Ovary (tissue), 7 donors: ENCODE measurements at regions not wholly inside any gene's neighbourhood (a gene's known extent, or its start where the extent isn't known, plus 50 kb on each side); places are given as distances from the start of the nearest gene placed in this dataset.
"Not testable (repeated sequence)": the region's sequence is repeated elsewhere in the genome, so short reads cannot be mapped to it uniquely, and the experiment has no call there.

Experiments
- DNase-seq, 5 donors: peaks; one replicate each; pipeline ENCODE4 v3.0.0-alpha.2; 2019 to 2020
- H3K27ac ChIP-seq, 2 donors: fragments of 200-600 bp; one replicate each; pipeline versions ENCODE4 v1.5.1 to v1.8.0; 2019 to 2022
- H3K27me3 ChIP-seq: fragments of 200-600 bp; one replicate; pipeline ENCODE4 v1.8.0; 2022
- H3K36me3 ChIP-seq: fragments of 200-600 bp; sonication (generic); one replicate; pipeline ENCODE4 v1.5.1; 2019
- H3K4me1 ChIP-seq: one replicate; pipeline ENCODE4 v1.8.1; 2013; ENCODE audit warnings: mild to moderate bottlenecking, moderate library complexity; ENCODE audit not compliant: insufficient read depth
- H3K4me3 ChIP-seq: fragments of 200-600 bp; sonication (generic); one replicate; pipeline ENCODE4 v1.5.1; 2017
- H3K9me3 ChIP-seq, 2 donors: fragments of 200-600 bp in 1 of 2; sonication (generic) in 1 of 2; one replicate each; pipeline versions ENCODE4 v1.5.1 to v1.8.1; 2013 to 2019; ENCODE audit warnings: mild to moderate bottlenecking in 1 of 2, moderate library complexity in 1 of 2
- EP300 ChIP-seq: sonication (generic); formaldehyde crosslinking; IDR thresholded peaks from one replicate; pipeline ENCODE4 v1.6.1; 2017; ENCODE audit warnings: antibody characterized with exemption
- POLR2A ChIP-seq: fragments of 450-650 bp; IDR thresholded peaks from one replicate; pipeline ENCODE4 v1.6.1; 2017; ENCODE audit warnings: antibody characterized with exemption, mild to moderate bottlenecking, moderate library complexity
- WGBS, 3 donors: extraction: QIAGEN DNeasy Blood & Tissue Kit in 1 of 3; methylation state at CpG; one replicate each; pipeline versions ENCODE4 v1.1.5 to v1.1.7; 2013 to 2017; 5-methylcytosine and 5-hydroxymethylcytosine counted together
- intact Hi-C, 4 donors: fragments of 100-400 bp; cut with DNase I; formaldehyde crosslinking; loops; one replicate each; pipeline versions ENCODE4 v1.11.0 to v1.15.1; 2022 to 2023
- TF ChIP-seq, protein P1 (sequence below), 3 donors: fragments of 450-650 bp in 2 of 3; fragments of 200-600 bp in 1 of 3; IDR thresholded peaks; one replicate each; pipeline versions ENCODE4 v1.5.1 to v1.8.0; 2016 to 2022; ENCODE audit warnings: antibody characterized with exemption in 3 of 3, mild to moderate bottlenecking in 1 of 3
- donor health status: DM: no; HTN: no; CAD: no; lungs with moderate emphysema.
- donor health status: DM: no; HTN: no; CAD: no.
- donor health status: Bipolar disorder and iron deficiency.
- donor health status: DM: no; HTN: no; CAD: no.
- donor health status: DM: yes; HTN: yes; CAD: no.

DNA sequence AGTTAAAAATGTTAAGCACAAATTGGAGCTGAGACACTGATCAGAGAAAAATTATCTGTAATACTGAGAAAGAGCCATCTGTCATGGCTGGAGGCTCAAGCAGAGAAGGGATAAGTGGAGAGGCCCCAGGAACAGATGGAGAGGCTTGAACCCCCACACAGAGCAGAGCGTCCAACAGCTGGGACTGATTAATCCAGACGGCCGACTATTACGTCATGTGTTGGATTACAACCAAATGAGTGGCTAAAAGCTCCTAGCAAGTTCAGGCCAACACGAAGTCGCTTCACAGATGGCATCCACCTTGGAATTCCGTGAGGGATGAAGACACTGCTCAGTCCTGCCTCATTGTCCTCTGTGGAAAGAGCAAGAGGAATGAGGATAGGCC, 57.7 kb upstream of the ATXN3L start:
- Histone ChIP-seq H3K9me3 (no peaks in the 10 kb centered on the region), H3K27ac (no peak overlapping the region), H3K36me3 (no peaks in the 10 kb centered on the region), H3K4me1 (peaks cover 3% of the 10 kb centered on the region), H3K27me3 (no peaks in the 10 kb centered on the region), H3K4me3 (no peak overlapping the region)
- TF ChIP-seq EP300 (no peak), POLR2A (no peak)
- TF ChIP-seq, protein P1, sequence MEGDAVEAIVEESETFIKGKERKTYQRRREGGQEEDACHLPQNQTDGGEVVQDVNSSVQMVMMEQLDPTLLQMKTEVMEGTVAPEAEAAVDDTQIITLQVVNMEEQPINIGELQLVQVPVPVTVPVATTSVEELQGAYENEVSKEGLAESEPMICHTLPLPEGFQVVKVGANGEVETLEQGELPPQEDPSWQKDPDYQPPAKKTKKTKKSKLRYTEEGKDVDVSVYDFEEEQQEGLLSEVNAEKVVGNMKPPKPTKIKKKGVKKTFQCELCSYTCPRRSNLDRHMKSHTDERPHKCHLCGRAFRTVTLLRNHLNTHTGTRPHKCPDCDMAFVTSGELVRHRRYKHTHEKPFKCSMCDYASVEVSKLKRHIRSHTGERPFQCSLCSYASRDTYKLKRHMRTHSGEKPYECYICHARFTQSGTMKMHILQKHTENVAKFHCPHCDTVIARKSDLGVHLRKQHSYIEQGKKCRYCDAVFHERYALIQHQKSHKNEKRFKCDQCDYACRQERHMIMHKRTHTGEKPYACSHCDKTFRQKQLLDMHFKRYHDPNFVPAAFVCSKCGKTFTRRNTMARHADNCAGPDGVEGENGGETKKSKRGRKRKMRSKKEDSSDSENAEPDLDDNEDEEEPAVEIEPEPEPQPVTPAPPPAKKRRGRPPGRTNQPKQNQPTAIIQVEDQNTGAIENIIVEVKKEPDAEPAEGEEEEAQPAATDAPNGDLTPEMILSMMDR (IDR thresholded peaks at IDR 0.05): no peak
- 48 to 57% (median 56%) methylated on average over 7 of the region's 7 CpGs for WGBS, 3 donors
- peak in 2 of 5 donors; percentile 22 to 35 for DNase-seq
- intact Hi-C loops: no loop called here

DNA sequence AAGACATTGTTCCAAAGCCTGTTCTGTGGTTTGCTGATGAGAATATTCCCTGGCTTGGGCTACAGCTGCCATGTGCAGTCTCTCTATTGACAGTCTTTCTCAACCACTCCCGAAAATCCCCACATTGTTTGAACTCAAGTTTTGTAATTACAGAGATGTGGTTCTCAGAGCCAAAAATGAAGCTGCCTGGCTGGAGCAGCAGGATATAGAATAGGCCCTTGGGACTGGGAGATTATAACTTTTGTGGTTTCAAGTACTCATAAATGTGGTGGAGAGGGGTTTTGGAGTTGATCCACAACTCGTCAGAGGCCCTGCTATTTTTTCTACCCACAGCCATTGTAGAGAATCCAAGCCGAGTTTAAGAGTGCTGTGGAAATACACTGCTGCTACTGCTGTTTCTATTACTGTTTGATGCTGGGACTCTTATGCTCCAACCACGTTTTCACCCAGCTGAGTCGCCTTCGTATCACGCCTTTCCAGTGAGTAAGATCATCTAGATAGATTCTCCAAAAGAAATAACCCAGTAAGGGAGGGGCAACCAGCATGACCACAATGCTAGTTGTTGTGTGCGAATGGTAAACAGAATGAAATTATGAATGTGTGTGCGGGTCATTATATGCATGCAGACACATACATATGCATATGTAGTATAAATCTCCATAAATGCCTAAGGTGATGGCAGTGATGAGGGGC, 57.1 kb upstream of the ATXN3L start:
- WGBS, 3 donors: 46 to 53% (median 48%) methylated on average over 9 of the region's 9 CpGs
- Histone ChIP-seq H3K9me3 (no peaks in the 10 kb centered on the region), H3K27ac (no peak overlapping the region), H3K4me1 (peaks cover 3% of the 10 kb centered on the region), H3K27me3 (no peaks in the 10 kb centered on the region), H3K36me3 (no peaks in the 10 kb centered on the region), H3K4me3 (no peak overlapping the region)
- DNase-seq: no peak
- intact Hi-C loops: no loop called here
- TF ChIP-seq EP300: no peak
- TF ChIP-seq, protein P1 (IDR thresholded peaks at IDR 0.05): no peak
- TF ChIP-seq POLR2A: no peak

DNA sequence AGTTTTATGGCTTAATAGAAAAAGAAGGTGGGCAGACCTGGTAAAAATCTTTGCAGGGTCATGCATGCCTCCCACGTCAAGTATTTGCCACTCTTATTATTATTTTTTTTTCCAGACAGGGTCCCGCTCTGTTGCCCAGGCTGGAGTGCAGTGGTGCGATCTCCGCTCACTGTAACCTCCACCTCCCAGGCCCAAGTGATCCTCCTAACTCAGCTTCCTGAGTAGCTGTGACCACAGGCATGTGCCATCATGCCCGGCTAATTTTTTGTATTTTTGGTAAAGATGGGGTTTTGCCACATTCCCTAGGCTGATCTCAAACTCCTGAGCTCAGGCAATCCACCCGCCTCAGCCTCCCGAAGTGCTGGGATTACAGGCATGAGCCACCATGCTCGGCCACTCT, 55.7 kb upstream of the ATXN3L start:
- H3K27ac ChIP-seq, H3K9me3 ChIP-seq, intact Hi-C loops, H3K4me3 ChIP-seq, H3K4me1 ChIP-seq, H3K27me3 ChIP-seq, H3K36me3 ChIP-seq, DNase-seq: not testable (repeated sequence)
- 82 to 85% (median 82%) methylated on average over 8 of the region's 8 CpGs for WGBS, 3 donors

DNA sequence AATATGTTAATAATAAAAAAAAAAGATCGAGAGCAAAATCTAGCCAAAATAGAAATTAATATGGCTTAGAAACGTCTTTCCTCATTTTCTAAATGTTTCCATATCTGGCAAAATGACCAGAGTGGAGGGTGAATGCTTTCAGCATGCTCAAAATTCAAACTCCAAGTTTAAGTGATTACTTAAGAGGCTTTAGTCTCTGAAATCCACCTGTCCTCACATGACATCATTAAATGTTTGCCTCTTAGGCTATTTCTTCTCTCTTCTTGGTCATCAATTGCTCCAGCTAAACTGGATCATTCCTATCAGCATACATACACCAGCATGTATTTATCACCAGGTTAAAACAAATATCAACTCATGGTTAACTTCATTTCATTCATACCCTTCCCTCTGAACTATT, 54.5 kb upstream of the ATXN3L start:
- intact Hi-C loops: no loop called here
- H3K9me3 ChIP-seq: no peaks in the 10 kb centered on the region
- H3K4me3 ChIP-seq: no peak overlapping the region
- H3K4me1 ChIP-seq: peaks cover 3% of the 10 kb centered on the region
- no peak overlapping the region for H3K27ac ChIP-seq
- WGBS, 3 donors: 29 to 33% (median 32%) methylated on average over 2 of the region's 2 CpGs
- H3K36me3 ChIP-seq: no peaks in the 10 kb centered on the region
- DNase-seq: no peak
- no peaks in the 10 kb centered on the region for H3K27me3 ChIP-seq
- no peak for TF ChIP-seq POLR2A
- TF ChIP-seq, protein P1 (IDR thresholded peaks at IDR 0.05): no peak

DNA sequence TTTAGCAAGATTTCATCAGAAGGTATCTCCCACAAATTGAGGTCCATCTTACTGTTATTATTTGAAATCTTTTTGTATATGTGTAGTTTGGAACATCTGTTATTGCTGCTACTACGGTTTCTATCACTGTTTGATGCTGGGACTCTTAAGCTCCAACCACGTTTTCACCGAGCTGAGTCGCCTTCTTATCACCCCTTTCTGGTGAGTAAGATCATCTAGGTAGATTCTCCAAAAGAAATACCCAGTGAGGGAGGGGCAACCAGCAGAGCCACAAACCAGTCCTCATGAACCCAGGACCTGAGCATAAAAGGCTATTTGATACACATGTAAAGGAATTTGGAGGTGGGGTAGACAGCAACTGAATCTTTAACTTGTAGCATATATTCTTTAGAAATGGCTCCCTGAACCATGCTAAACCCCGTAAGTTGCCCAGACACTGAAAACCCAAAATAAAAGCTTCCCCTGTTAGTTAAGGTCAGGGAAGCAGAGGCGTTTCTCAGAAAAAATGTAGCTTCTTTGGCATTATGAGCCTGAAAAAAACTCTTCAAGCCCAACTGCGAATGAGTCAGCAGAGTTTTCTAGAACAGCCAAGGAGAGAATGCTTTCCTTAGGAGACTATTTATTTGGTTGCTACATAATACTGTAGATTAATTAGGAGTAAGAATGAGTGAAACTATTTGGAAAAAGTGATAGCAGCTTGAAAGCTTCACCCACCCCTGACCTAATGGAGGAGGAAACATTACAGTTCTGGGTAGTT, 53.8 kb upstream of the ATXN3L start:
- WGBS, 3 donors: 38 to 45% (median 45%) methylated on average over 7 of the region's 7 CpGs
- TF ChIP-seq, protein P1 (IDR thresholded peaks at IDR 0.05): no peak
- TF ChIP-seq POLR2A (no peak), EP300 (no peak)
- Histone ChIP-seq H3K27me3 (no peaks in the 10 kb centered on the region), H3K27ac (no peak overlapping the region), H3K4me1 (peaks cover 3% of the 10 kb centered on the region), H3K36me3 (no peaks in the 10 kb centered on the region), H3K9me3 (no peaks in the 10 kb centered on the region), H3K4me3 (no peak overlapping the region)
- DNase-seq: no peak
- intact Hi-C loops: no loop called here
